Endothelial cell of umbilical vein (primary cell): ENCODE measurements at regions not wholly inside any gene's neighbourhood (a gene's known extent, or its start where the extent isn't known, plus 50 kb on each side); places are given as distances from the start of the nearest gene placed in this dataset.

Experiments
- CTCF ChIP-seq, 2 donors: IDR thresholded peaks; 1 replicate in 1 of 2; 2 replicates in 1 of 2; pipeline ENCODE4 v1.5.1; 2011; ENCODE audit warnings: low read length in 2 of 2, mild to moderate bottlenecking in 2 of 2, moderate library complexity in 2 of 2, control low read depth in 1 of 2, inconsistent platforms in 1 of 2, low read depth in 1 of 2; ENCODE audit not compliant: insufficient read depth in 1 of 2; ENCODE audit errors: extremely low read depth in 1 of 2
- EZH2 ChIP-seq: IDR thresholded peaks from 2 replicates; pipeline ENCODE4 v1.6.1; 2012; ENCODE audit warnings: borderline replicate concordance, low read depth, mild to moderate bottlenecking, moderate library complexity, low read length, inconsistent platforms; ENCODE audit not compliant: severe bottlenecking
- FOS ChIP-seq: IDR thresholded peaks from 2 replicates; pipeline ENCODE4 v1.6.1; 2011; ENCODE audit warnings: mild to moderate bottlenecking, low read length, moderate library complexity, borderline replicate concordance; ENCODE audit not compliant: insufficient read depth
- GATA2 ChIP-seq: IDR thresholded peaks from 2 replicates; pipeline ENCODE4 v1.7.0; 2011; ENCODE audit warnings: low read depth, mild to moderate bottlenecking, moderate library complexity, mixed read lengths, low read length; ENCODE audit not compliant: insufficient read length, insufficient read depth
- JUN ChIP-seq: IDR thresholded peaks from 2 replicates; pipeline ENCODE4 v1.6.1; 2011; ENCODE audit warnings: borderline replicate concordance, low read depth; ENCODE audit not compliant: insufficient read length, insufficient read depth
- MAX ChIP-seq: IDR thresholded peaks from 2 replicates; pipeline ENCODE4 v1.6.1; 2011; ENCODE audit not compliant: insufficient read depth, insufficient read length
- MYC ChIP-seq: IDR thresholded peaks from one replicate; pipeline ENCODE4 v1.6.1; 2011; ENCODE audit warnings: mild to moderate bottlenecking, low read depth, low read length
- POLR2A ChIP-seq: IDR thresholded peaks from 2 replicates; pipeline ENCODE4 v1.6.1; 2012; ENCODE audit warnings: low read depth, mild to moderate bottlenecking, control low read depth, low read length
- POLR2AphosphoS5 ChIP-seq: IDR thresholded peaks from 2 replicates; pipeline ENCODE4 v1.6.1; 2012; ENCODE audit warnings: low read depth, mild to moderate bottlenecking, control low read depth, low read length, moderate library complexity; ENCODE audit not compliant: insufficient read depth

DNA sequence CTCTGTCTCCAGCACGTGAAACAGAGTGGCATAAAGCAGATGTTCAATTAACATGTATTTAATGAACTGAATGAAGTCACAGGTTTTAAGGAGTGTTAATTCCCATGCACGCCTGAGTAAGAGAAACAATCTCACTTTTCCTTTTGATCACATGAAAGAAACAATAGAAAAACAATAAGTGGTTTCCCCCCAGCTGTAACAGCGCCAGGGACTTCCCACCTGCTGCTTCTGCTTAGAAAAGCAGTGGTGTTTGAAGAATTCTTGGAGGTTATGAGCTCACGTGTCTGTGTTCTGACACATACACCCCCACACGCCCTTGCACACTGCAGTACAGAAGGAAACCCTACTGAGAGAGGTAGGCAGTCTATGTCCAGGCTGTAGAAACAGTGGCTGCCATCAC is 51.3 kb upstream of the FRMD4A start:
- TF ChIP-seq POLR2A (no peak), CTCF (IDR thresholded peaks at IDR 0.05; ENCODE audit: extremely low read depth in 1 of 2, insufficient read depth in 1 of 2, low read depth in 1 of 2, low read length in 2 of 2) (no peak), MYC (no peak), EZH2 (no peak), POLR2AphosphoS5 (no peak), MAX (no peak), GATA2 (no peak), JUN (no peak), FOS (no peak)
